Upper lobe of left lung (tissue), 6 donors: ENCODE measurements at regions not wholly inside any gene's neighbourhood (a gene's known extent, or its start where the extent isn't known, plus 50 kb on each side); places are given as distances from the start of the nearest gene placed in this dataset.

ENCODE experiments used
- ATAC-seq, 2 donors: fragments of 200-7000 bp; cut with Tn5 transposase; one replicate each; pipeline ENCODE4 v1.9.1; 2022; ENCODE audit warnings: mild to moderate bottlenecking in 2 of 2, moderate library complexity in 2 of 2; ENCODE audit not compliant: low FRiP score in 2 of 2
- DNase-seq, 2 donors: peaks; one replicate each; pipeline ENCODE4 v3.0.0-alpha.2; 2019 to 2020
- H3K27ac ChIP-seq, 4 donors: fragments of 200-600 bp; sonication (generic); one replicate each; pipeline ENCODE4 v1.5.1; 2016 to 2019
- H3K27me3 ChIP-seq, 4 donors: fragments of 200-600 bp; sonication (generic); one replicate each; pipeline ENCODE4 v1.5.1; 2017 to 2019
- H3K36me3 ChIP-seq, 4 donors: fragments of 200-600 bp; sonication (generic); one replicate each; pipeline ENCODE4 v1.5.1; 2016 to 2019
- H3K4me1 ChIP-seq, 4 donors: fragments of 200-600 bp; sonication (generic); one replicate each; pipeline ENCODE4 v1.5.1; 2018 to 2019
- H3K4me3 ChIP-seq, 4 donors: fragments of 200-600 bp; sonication (generic); one replicate each; pipeline ENCODE4 v1.5.1; 2017 to 2019; ENCODE audit warnings: mild to moderate bottlenecking in 2 of 4, moderate library complexity in 1 of 4
- H3K9me3 ChIP-seq, 4 donors: fragments of 200-600 bp; sonication (generic); one replicate each; pipeline ENCODE4 v1.5.1; 2018 to 2019
- EP300 ChIP-seq, 4 donors: sonication (generic); formaldehyde crosslinking; IDR thresholded peaks; one replicate each; pipeline ENCODE4 v1.5.1; 2017; ENCODE audit warnings: antibody characterized with exemption in 4 of 4, control low read depth in 2 of 4
- POLR2A ChIP-seq, 4 donors: fragments of 450-650 bp; IDR thresholded peaks; one replicate each; pipeline ENCODE4 v1.5.1; 2016 to 2017; ENCODE audit warnings: antibody characterized with exemption in 4 of 4, mild to moderate bottlenecking in 2 of 4
- POLR2AphosphoS5 ChIP-seq, 2 donors: sonication (generic); formaldehyde crosslinking; IDR thresholded peaks; one replicate each; pipeline ENCODE4 v1.5.1; 2017; ENCODE audit warnings: antibody characterized with exemption in 2 of 2
- WGBS, 2 donors: methylation state at CpG; one replicate each; pipeline ENCODE4 v1.1.5; 2017 to 2018; 5-methylcytosine and 5-hydroxymethylcytosine counted together
- TF ChIP-seq, protein P1 (sequence below), 6 experiments: fragments of 450-650 bp in 4 of 6; fragments of 200-600 bp in 2 of 6; sonication (generic) in 2 of 6; IDR thresholded peaks; one replicate each; pipeline ENCODE4 v1.5.1; 2016 to 2019; ENCODE audit warnings: antibody characterized with exemption in 6 of 6
- donor health status: DM: no; HTN: no; CAD: no; lungs with moderate emphysema.
- donor health status: DM: no; HTN: yes; CAD: no; lungs with severe emphysema.

DNA sequence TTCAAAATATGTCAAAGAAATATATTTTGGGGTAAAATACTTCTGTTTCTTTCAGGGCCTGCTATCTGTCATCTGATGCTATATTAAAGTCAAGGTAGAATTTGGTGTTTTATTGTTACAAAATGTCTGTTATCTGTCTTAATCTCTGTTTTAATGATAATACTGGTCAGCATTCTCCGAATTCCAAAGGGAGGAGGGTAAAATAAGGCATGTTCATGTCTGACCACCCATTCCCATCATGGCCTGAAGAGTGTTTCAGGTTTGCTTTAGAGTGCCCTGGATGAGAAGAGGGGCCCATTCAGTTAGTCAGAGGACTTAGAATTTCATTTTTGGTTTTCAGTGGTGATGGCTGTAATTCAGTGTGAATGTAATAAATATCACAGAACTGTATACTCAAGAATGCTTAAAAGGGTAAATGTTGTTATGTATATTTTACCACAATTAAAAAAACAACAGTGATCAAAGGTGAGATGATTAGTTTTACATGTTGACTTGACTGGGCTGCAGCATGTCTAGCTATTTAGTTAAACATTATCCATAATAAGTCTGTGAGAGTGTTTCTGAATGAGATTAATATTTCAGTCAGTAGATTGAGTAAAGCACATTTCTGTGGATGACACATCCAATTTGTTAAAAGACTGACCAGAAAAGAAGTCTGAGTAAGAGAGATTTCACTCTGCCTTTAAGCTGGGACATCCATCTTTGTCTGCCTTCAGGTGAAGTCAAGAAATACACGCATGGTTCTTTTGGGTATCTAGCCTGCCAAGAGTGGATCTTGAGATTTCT, 467.9 kb upstream of the SYT4 start:
- Histone ChIP-seq H3K27ac (no peak overlapping the region), H3K27me3 (no peaks in the 10 kb centered on the region), H3K4me1 (no peaks in the 10 kb centered on the region), H3K9me3 (peaks cover 0 to 9% (median 2%) of the 10 kb centered on the region in 4 donors), H3K4me3 (no peak overlapping the region), H3K36me3 (no peaks in the 10 kb centered on the region)
- no peak for TF ChIP-seq POLR2A (IDR thresholded peaks at IDR 0.05)
- TF ChIP-seq, protein P1, sequence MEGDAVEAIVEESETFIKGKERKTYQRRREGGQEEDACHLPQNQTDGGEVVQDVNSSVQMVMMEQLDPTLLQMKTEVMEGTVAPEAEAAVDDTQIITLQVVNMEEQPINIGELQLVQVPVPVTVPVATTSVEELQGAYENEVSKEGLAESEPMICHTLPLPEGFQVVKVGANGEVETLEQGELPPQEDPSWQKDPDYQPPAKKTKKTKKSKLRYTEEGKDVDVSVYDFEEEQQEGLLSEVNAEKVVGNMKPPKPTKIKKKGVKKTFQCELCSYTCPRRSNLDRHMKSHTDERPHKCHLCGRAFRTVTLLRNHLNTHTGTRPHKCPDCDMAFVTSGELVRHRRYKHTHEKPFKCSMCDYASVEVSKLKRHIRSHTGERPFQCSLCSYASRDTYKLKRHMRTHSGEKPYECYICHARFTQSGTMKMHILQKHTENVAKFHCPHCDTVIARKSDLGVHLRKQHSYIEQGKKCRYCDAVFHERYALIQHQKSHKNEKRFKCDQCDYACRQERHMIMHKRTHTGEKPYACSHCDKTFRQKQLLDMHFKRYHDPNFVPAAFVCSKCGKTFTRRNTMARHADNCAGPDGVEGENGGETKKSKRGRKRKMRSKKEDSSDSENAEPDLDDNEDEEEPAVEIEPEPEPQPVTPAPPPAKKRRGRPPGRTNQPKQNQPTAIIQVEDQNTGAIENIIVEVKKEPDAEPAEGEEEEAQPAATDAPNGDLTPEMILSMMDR (IDR thresholded peaks at IDR 0.05), result no peak
- TF ChIP-seq POLR2AphosphoS5 (IDR thresholded peaks at IDR 0.05), result no peak
- TF ChIP-seq EP300 (IDR thresholded peaks at IDR 0.05), result no peak
- DNase-seq, result no peak
- 75 to 77% methylated on average over 2 of the region's 2 CpGs for WGBS, 2 donors
- no peak for ATAC-seq

DNA sequence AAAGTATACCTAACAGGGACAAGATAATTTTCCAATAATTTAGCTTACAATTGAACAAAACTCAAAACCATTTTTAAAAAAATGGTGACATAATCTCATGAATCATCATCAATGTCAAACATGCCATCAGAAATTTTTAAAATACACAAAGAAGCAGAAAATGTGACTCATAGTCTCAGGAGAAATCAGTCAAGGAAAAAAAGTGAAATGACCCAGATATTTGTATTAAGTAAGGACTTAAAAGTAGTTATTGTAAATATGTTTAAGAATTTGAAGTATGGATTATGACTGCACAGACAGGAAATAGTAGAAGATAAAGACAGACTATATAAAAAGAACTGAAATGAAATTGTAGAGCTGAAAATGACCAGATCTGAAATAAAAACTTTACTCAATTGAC, 473.9 kb upstream of the SYT4 start:
- no peaks in the 10 kb centered on the region for H3K27me3 ChIP-seq
- no peaks in the 10 kb centered on the region for H3K36me3 ChIP-seq
- ATAC-seq, result no peak
- DNase-seq, result no peak
- no peaks in the 10 kb centered on the region for H3K9me3 ChIP-seq
- no peaks in the 10 kb centered on the region for H3K4me1 ChIP-seq
- no peak overlapping the region for H3K4me3 ChIP-seq
- H3K27ac ChIP-seq, result no peak overlapping the region
- TF ChIP-seq, protein P1 (IDR thresholded peaks at IDR 0.05), result no peak
- no peak for TF ChIP-seq EP300 (IDR thresholded peaks at IDR 0.05)
- TF ChIP-seq POLR2AphosphoS5 (IDR thresholded peaks at IDR 0.05), result no peak
- TF ChIP-seq POLR2A (IDR thresholded peaks at IDR 0.05), result no peak

DNA sequence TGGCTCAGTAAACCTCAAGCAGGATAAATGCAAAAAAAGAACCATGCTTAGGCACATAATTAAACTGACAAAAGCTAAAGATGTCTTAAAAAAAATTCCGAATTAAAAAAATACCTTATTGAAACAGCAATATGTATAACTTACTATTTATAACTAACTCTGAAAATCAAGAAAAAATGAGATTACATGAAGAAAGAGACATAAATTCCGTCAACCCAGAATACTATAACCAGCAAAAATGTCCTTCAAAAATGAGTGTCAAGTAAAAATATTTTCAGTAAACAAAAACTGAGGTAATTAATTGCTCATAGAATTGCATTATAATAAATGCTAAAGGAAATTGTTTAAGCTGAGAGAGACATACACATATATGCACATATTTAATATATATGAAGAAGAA, 474.5 kb upstream of the SYT4 start:
- H3K4me3 ChIP-seq, result no peak overlapping the region
- no peaks in the 10 kb centered on the region for H3K9me3 ChIP-seq
- TF ChIP-seq EP300 (IDR thresholded peaks at IDR 0.05) (no peak), POLR2AphosphoS5 (IDR thresholded peaks at IDR 0.05) (no peak)
- H3K27ac ChIP-seq, result no peak overlapping the region
- no peak for DNase-seq
- no peaks in the 10 kb centered on the region for H3K36me3 ChIP-seq
- H3K27me3 ChIP-seq, result no peaks in the 10 kb centered on the region
- WGBS, 2 donors, result 64 to 85% methylated on average over 2 of the region's 2 CpGs
- H3K4me1 ChIP-seq, result no peaks in the 10 kb centered on the region
- ATAC-seq, result no peak

DNA sequence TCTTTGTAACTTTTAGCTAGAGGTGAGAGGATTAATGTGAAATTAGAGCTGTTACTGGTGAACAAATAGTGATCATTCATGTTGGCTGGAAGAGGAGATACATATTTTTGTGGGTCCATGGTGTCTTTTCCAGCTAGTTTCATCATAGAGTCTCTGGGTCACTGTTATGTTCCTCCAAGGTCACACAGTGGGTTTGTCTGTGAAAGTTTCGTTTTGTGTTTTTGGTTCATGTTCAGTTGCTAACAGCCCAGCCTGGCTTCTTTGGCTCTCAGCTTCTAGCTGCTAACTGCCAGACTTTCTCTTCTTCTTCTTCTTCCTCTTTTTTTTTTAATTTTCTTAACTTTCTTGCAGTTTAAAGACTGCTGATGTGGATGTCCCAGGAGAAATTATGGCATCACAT, 480.0 kb upstream of the SYT4 start:
- H3K4me3 ChIP-seq, result no peak overlapping the region
- H3K27ac ChIP-seq, result no peak overlapping the region
- TF ChIP-seq EP300 (IDR thresholded peaks at IDR 0.05) (no peak), POLR2AphosphoS5 (IDR thresholded peaks at IDR 0.05) (no peak)
- no peaks in the 10 kb centered on the region for H3K36me3 ChIP-seq
- H3K9me3 ChIP-seq, result no peaks in the 10 kb centered on the region
- H3K4me1 ChIP-seq, result no peaks in the 10 kb centered on the region
- 42 to 43% methylated on average over 1 of the region's 1 CpG for WGBS, 2 donors
- DNase-seq (no peak), ATAC-seq (peak in 1 of 2 donors; percentile 35)
- no peaks in the 10 kb centered on the region for H3K27me3 ChIP-seq

DNA sequence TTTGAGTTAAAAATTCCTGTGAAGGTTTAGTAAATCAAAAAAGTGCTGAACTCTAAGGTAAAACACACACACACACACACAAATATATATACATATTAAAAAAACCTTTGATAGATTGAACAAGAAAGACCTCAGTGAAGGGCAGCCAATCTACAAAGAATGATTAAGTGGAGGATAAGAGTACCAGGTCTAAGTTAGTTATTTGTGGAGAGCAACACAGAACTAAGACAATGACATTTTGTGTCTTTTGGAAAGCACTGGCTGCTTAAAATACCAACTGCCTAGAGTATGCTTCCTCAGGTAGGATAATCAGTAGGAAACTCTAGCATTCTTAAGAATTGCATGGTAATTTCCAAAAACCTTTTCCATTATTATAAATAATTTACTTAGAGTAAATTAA, 481.4 kb upstream of the SYT4 start:
- Histone ChIP-seq H3K36me3 (no peaks in the 10 kb centered on the region), H3K27ac (no peak overlapping the region), H3K27me3 (no peaks in the 10 kb centered on the region), H3K4me1 (no peaks in the 10 kb centered on the region), H3K9me3 (no peaks in the 10 kb centered on the region), H3K4me3 (no peak overlapping the region)
- TF ChIP-seq POLR2A (IDR thresholded peaks at IDR 0.05) (no peak), POLR2AphosphoS5 (IDR thresholded peaks at IDR 0.05) (no peak), EP300 (IDR thresholded peaks at IDR 0.05) (no peak)
- TF ChIP-seq, protein P1 (IDR thresholded peaks at IDR 0.05), result no peak
- DNase-seq (no peak), ATAC-seq (no peak)

DNA sequence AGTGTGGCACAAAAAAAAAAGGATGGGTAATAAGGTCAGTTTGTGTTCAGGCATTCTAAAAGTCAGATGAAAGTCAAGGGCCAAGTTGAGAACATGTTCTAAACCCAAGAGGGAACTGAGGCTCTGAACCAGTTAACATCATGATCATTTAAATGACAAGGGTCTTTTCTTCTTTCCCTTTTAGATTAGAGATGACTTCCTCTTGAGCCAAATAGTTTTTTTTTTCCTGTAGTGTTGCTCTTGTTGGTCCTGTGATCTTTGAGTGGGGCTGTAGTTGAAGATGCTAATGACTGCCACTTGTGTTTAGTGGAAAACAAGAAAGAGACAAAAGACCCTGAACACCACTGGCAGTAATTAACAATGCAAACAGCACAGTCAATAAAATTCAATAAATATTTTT, 482.7 kb upstream of the SYT4 start:
- ATAC-seq, result no peak
- H3K27me3 ChIP-seq, result no peaks in the 10 kb centered on the region
- TF ChIP-seq, protein P1 (IDR thresholded peaks at IDR 0.05), result no peak
- no peaks in the 10 kb centered on the region for H3K4me1 ChIP-seq
- no peaks in the 10 kb centered on the region for H3K36me3 ChIP-seq
- H3K27ac ChIP-seq, result no peak overlapping the region
- no peak for DNase-seq
- no peak overlapping the region for H3K4me3 ChIP-seq
- peaks cover 0 to 6% (median 2%) of the 10 kb centered on the region in 4 donors for H3K9me3 ChIP-seq
